Upper lobe of left lung (tissue), 4 donors: ENCODE measurements at regions not wholly inside any gene's neighbourhood (a gene's known extent, or its start where the extent isn't known, plus 50 kb on each side); places are given as distances from the start of the nearest gene placed in this dataset.

Experiments used
- EP300 ChIP-seq, 4 donors: sonication (generic); formaldehyde crosslinking; IDR thresholded peaks; one replicate each; pipeline ENCODE4 v1.5.1; 2017; ENCODE audit warnings: antibody characterized with exemption in 4 of 4, control low read depth in 2 of 4
- POLR2A ChIP-seq, 4 donors: fragments of 450-650 bp; IDR thresholded peaks; one replicate each; pipeline ENCODE4 v1.5.1; 2016 to 2017; ENCODE audit warnings: antibody characterized with exemption in 4 of 4, mild to moderate bottlenecking in 2 of 4
- POLR2AphosphoS5 ChIP-seq, 2 donors: sonication (generic); formaldehyde crosslinking; IDR thresholded peaks; one replicate each; pipeline ENCODE4 v1.5.1; 2017; ENCODE audit warnings: antibody characterized with exemption in 2 of 2
- TF ChIP-seq, protein P1 (sequence below), 6 experiments: fragments of 450-650 bp in 4 of 6; fragments of 200-600 bp in 2 of 6; sonication (generic) in 2 of 6; IDR thresholded peaks; one replicate each; pipeline ENCODE4 v1.5.1; 2016 to 2019; ENCODE audit warnings: antibody characterized with exemption in 6 of 6

DNA sequence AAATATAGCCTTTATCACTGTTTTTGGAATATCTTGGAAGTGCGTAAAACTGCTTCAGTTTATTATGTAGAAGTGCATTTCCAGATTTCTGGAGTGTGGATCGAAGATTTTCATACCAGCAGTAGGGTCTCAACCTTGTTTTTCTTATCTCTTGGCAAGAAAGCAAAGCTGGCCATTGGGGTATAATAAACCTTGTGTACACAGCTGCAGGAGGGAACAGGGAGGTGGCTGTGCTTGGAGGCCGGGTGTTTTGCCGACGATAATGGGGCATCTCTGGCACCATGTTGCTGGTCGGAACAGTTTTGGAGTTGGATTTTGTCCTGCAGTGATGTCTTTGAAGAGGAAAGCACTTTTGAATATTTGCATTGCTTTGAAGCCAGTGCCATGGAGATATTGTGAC lies 308.8 kb upstream of the DMRT1 start:
- TF ChIP-seq, protein P1, sequence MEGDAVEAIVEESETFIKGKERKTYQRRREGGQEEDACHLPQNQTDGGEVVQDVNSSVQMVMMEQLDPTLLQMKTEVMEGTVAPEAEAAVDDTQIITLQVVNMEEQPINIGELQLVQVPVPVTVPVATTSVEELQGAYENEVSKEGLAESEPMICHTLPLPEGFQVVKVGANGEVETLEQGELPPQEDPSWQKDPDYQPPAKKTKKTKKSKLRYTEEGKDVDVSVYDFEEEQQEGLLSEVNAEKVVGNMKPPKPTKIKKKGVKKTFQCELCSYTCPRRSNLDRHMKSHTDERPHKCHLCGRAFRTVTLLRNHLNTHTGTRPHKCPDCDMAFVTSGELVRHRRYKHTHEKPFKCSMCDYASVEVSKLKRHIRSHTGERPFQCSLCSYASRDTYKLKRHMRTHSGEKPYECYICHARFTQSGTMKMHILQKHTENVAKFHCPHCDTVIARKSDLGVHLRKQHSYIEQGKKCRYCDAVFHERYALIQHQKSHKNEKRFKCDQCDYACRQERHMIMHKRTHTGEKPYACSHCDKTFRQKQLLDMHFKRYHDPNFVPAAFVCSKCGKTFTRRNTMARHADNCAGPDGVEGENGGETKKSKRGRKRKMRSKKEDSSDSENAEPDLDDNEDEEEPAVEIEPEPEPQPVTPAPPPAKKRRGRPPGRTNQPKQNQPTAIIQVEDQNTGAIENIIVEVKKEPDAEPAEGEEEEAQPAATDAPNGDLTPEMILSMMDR (IDR thresholded peaks at IDR 0.05): no peak
- TF ChIP-seq POLR2A (IDR thresholded peaks at IDR 0.05): no peak
- no peak for TF ChIP-seq EP300 (IDR thresholded peaks at IDR 0.05)
- TF ChIP-seq POLR2AphosphoS5 (IDR thresholded peaks at IDR 0.05): no peak
